ENCODE measurements at regions not wholly inside any gene's neighbourhood (a gene's known extent, or its start where the extent isn't known, plus 50 kb on each side); places are given as distances from the start of the nearest gene placed in this dataset.

DNA sequence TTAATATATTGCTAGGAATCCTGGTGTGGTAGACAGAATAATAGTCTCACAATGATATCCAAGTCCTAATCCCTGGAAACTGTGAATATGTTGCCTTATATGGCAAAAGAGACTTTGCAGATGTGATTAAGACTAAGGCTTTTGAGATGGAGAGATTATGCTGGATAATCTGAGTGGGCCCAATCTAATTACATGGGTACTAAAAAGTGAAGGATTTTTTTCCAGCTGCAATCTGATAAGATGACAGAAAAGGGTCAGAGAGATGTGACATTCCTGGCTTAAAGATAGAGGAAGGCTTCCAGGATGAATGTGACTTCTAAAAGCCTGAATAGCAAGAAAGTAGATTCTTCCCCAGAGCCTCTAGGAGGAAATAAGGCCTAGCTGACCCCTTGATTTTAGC lies 80.7 kb upstream of the MPDZ start:
- Histone ChIP-seq H3K4me3 (no peak overlapping the region), H3K27ac (peak overlapping the region in 1 of 2 donors; percentile 8), H3K9me3 (no peaks in the 10 kb centered on the region), H3K4me1 (no peaks in the 10 kb centered on the region), H3K27me3 (no peaks in the 10 kb centered on the region), H3K36me3 (no peaks in the 10 kb centered on the region)
- TF ChIP-seq POLR2A (IDR thresholded peaks at IDR 0.05): no peak
- TF ChIP-seq, protein P1, sequence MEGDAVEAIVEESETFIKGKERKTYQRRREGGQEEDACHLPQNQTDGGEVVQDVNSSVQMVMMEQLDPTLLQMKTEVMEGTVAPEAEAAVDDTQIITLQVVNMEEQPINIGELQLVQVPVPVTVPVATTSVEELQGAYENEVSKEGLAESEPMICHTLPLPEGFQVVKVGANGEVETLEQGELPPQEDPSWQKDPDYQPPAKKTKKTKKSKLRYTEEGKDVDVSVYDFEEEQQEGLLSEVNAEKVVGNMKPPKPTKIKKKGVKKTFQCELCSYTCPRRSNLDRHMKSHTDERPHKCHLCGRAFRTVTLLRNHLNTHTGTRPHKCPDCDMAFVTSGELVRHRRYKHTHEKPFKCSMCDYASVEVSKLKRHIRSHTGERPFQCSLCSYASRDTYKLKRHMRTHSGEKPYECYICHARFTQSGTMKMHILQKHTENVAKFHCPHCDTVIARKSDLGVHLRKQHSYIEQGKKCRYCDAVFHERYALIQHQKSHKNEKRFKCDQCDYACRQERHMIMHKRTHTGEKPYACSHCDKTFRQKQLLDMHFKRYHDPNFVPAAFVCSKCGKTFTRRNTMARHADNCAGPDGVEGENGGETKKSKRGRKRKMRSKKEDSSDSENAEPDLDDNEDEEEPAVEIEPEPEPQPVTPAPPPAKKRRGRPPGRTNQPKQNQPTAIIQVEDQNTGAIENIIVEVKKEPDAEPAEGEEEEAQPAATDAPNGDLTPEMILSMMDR (IDR thresholded peaks at IDR 0.05): no peak
- no peak for DNase-seq
- intact Hi-C loops (cut with DNase I; ENCODE audit: low total_unique reads): no loop called here

DNA sequence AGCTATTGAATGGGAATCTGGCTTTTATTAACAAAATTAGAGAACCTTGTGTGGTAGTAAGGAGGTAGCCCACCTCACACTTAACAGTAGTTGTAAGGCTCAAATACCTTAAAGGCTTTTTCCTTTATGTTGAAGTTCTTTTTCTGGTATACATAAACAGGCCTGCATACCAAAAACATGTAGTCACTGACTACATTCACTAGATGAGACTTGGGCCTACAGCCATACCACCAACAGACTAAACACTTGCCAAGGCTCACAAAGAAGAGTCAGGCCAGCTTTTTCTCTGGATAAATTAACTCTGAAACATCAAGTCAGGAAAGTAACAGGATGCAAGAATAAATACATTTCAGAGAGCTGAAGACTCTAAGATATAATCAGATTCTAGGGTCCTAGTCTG lies 78.6 kb upstream of the MPDZ start:
- intact Hi-C loops (cut with DNase I; ENCODE audit: low total_unique reads): no loop called here
- Histone ChIP-seq H3K4me1 (no peaks in the 10 kb centered on the region), H3K27ac (peak overlapping the region in 1 of 2 donors; percentile 9), H3K4me3 (no peak overlapping the region), H3K27me3 (no peaks in the 10 kb centered on the region), H3K9me3 (no peaks in the 10 kb centered on the region), H3K36me3 (no peaks in the 10 kb centered on the region)
- TF ChIP-seq, protein P1 (IDR thresholded peaks at IDR 0.05): no peak
- TF ChIP-seq POLR2A (IDR thresholded peaks at IDR 0.05): no peak
- DNase-seq: no peak

DNA sequence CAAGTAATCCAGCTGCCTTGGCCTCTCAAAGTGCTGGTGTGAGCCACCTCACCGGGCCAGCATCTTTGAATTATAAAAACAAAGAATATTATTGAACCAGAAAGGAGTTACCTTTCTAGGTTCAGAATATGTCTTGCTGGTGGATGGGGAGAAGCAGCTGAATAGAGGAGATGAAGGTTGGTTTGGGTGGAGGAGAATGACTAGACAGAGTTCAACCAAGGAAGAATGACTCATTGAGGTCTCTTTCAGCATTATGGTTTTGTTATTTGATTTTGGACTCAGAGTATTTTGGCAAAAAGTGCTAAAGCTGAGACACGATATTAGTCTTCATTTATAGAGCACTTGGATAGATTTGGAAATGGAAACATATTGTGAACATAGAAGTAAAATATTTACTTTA lies 75.2 kb upstream of the MPDZ start:
- Histone ChIP-seq H3K27me3 (no peaks in the 10 kb centered on the region), H3K4me3 (no peak overlapping the region), H3K4me1 (no peaks in the 10 kb centered on the region), H3K36me3 (no peaks in the 10 kb centered on the region), H3K27ac (no peak overlapping the region), H3K9me3 (no peaks in the 10 kb centered on the region)
- TF ChIP-seq, protein P1 (IDR thresholded peaks at IDR 0.05): no peak
- TF ChIP-seq POLR2A (IDR thresholded peaks at IDR 0.05): no peak
- intact Hi-C loops (cut with DNase I; ENCODE audit: low total_unique reads): no loop called here
- DNase-seq: no peak

DNA sequence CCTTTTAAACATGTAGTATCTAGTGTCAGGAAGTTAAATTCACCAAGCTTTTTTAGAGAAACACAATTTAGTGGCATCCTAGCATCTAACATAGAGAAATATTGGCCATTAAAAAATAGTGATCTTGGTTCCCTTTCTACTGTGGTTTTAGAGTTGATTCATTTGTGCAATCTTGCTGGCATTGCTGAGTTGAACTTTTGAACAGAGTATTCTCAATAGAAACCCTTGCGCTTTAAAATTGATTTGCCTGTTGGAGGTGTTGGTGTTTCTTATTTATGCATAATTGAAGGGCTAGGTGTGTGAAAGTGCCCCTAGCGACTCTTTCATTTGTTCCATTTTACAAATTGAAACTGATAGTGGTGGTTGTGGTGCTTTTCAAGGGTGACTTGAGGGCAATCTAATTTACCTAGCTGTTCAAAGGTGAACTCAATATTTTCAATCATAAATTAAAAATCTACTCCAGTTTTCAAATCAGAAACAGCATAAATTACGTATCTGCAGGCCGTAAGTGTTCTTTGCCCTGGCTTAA lies 73.0 kb upstream of the MPDZ start:
- Histone ChIP-seq H3K4me1 (no peaks in the 10 kb centered on the region), H3K9me3 (no peaks in the 10 kb centered on the region), H3K27ac (no peak overlapping the region), H3K27me3 (no peaks in the 10 kb centered on the region), H3K4me3 (no peak overlapping the region), H3K36me3 (no peaks in the 10 kb centered on the region)
- intact Hi-C loops (cut with DNase I; ENCODE audit: low total_unique reads): no loop called here
- no peak for DNase-seq
- TF ChIP-seq, protein P1 (IDR thresholded peaks at IDR 0.05): no peak
- TF ChIP-seq POLR2A (IDR thresholded peaks at IDR 0.05): no peak

DNA sequence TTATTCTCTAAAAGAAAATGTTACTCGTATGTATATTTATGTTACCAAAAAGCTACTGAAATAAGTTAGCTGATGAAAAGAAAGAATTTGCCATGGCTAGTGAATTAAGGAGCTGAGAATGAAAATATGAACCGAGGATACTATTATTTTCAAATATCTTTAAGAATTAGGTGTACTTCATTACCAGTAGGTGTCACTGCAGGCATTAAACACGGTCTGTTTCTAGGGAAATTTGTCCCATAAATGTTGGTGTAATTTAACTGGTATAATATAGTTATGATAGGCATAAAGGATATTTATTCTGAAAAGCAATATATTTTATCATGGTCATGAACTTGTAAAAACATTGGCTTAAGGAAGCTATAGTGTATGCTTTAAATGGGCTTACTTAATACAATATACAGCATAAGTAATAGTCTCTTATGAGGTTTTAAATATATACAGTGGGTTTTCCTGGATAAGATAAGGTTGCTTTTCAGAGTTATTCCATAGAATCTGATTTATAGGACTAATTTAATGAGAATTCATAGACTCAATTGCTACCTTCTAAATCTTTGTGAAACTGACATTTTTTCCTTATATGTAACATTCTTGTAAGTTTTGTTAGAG lies 72.4 kb upstream of the MPDZ start:
- DNase-seq: peak in 1 of 2 donors; percentile 21
- intact Hi-C loops (cut with DNase I; ENCODE audit: low total_unique reads): no loop called here
- Histone ChIP-seq H3K27ac (no peak overlapping the region), H3K27me3 (no peaks in the 10 kb centered on the region), H3K4me1 (no peaks in the 10 kb centered on the region), H3K4me3 (no peak overlapping the region), H3K36me3 (no peaks in the 10 kb centered on the region), H3K9me3 (no peaks in the 10 kb centered on the region)
- TF ChIP-seq, protein P1 (IDR thresholded peaks at IDR 0.05): peak; percentile 60 to 74 (median 68)
- TF ChIP-seq POLR2A (IDR thresholded peaks at IDR 0.05): no peak

Data from uterus (tissue), 3 donors.